ENCODE measurements at regions not wholly inside any gene's neighbourhood (a gene's known extent, or its start where the extent isn't known, plus 50 kb on each side); places are given as distances from the start of the nearest gene placed in this dataset.
A peak's percentile ranks its signal among the peaks of the same experiment; 100 is the strongest.

GRCh38 chr11:130580891-130581492 lies 132.5 kb downstream of the ADAMTS15 start:
- intact Hi-C loops (cut with DNase I, micrococcal nuclease) = no loop called here
- DNase-seq (no peak), ATAC-seq (no peak)

DNA sequence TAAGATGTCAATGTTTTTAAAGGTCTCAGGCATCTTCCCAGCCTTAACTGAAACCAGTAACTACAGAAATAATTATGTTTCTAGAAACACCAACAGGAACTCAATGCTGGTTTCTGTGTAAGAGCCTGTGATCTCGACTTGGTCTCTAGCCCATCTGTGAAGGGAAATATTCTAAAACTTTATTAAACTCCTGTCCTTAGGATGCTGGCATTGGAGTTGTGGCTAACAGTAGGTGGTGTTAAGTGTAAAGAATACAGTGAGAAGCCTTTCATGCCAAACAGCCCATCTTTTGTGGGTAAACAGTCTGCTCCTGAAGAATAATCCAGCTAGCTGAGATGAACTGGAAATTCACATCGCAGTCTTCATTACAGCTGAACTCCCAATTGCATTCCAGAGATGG lies 133.2 kb downstream of the ADAMTS15 start:
- intact Hi-C loops (cut with DNase I, micrococcal nuclease) = no loop called here
- ATAC-seq (no peak), DNase-seq (no peak)

- intact Hi-C loops (cut with DNase I, micrococcal nuclease) = no loop called here
- no peak for ATAC-seq
- no peak for DNase-seq
Observed at GRCh38 chr11:130582176-130582575, 133.7 kb downstream of the ADAMTS15 start.

- intact Hi-C loops (cut with DNase I, micrococcal nuclease) = no loop called here
- no peak for ATAC-seq
- DNase-seq = no peak
Observed at GRCh38 chr11:130582981-130583380, 134.5 kb downstream of the ADAMTS15 start.

GRCh38 chr11:130583801-130584211 lies 135.4 kb downstream of the ADAMTS15 start:
- intact Hi-C loops (cut with DNase I, micrococcal nuclease) = no loop called here
- ATAC-seq = no peak
- no peak for DNase-seq

- DNase-seq = no peak
- intact Hi-C loops (cut with DNase I, micrococcal nuclease) = no loop called here
- no peak for ATAC-seq
Observed at GRCh38 chr11:130585545-130585944, 137.1 kb downstream of the ADAMTS15 start.

DNA sequence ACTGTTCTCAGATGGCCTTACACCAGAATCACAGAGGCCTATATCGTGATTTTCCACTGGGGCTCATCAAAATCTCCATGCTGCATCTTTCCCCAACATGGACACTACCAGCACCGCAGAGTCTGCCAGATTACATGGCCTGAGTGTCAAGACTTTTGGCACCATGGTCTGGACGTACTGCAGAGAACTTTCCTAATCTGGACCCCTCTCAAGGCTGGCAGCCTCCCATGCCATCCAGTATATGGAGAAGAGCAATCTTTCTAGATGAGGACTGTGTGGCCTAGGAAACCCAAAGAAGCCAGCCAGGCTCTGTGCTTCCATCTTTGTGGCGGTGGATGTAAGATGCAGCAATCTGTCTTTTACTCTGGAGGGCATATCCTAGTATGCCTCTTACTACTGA lies 139.2 kb downstream of the ADAMTS15 start:
- DNase-seq = no peak
- intact Hi-C loops (cut with DNase I, micrococcal nuclease) = no loop called here

GRCh38 chr11:130588471-130588870 lies 140.0 kb downstream of the ADAMTS15 start:
- intact Hi-C loops (cut with DNase I, micrococcal nuclease) = no loop called here
- no peak for DNase-seq
- no peak for ATAC-seq

More for the DNA sequence above, 139.2 kb downstream of the ADAMTS15 start:
- no peak for ATAC-seq

DNA sequence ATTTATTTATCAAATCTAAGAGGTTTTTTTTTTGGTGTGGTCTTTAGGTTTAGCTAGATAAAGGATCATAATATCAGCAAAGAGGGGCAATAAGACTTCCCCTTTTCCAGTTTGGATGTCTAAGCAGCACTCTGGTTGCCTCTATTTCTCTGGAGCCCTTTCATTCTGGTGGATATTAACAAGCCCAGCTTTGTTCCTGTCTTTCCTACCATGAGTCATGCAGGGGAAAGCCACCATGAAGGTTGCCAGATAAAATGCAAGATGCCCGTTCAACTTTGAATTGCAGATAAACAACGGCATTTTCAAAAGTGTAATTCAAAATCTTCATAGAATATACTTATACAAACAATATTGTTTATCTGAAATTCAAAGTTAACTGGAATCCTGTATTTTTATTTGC lies 143.6 kb downstream of the ADAMTS15 start:
- intact Hi-C loops (cut with DNase I, micrococcal nuclease) = no loop called here
- ATAC-seq (no peak), DNase-seq (no peak)

GRCh38 chr11:130593064-130593463 lies 144.6 kb downstream of the ADAMTS15 start:
- ATAC-seq = no peak
- DNase-seq = no peak
- intact Hi-C loops (cut with DNase I, micrococcal nuclease) = no loop called here

GRCh38 chr11:130598433-130598832 lies 150.0 kb downstream of the ADAMTS15 start:
- intact Hi-C loops (cut with DNase I, micrococcal nuclease) = no loop called here
- DNase-seq (no peak), ATAC-seq (no peak)

DNA sequence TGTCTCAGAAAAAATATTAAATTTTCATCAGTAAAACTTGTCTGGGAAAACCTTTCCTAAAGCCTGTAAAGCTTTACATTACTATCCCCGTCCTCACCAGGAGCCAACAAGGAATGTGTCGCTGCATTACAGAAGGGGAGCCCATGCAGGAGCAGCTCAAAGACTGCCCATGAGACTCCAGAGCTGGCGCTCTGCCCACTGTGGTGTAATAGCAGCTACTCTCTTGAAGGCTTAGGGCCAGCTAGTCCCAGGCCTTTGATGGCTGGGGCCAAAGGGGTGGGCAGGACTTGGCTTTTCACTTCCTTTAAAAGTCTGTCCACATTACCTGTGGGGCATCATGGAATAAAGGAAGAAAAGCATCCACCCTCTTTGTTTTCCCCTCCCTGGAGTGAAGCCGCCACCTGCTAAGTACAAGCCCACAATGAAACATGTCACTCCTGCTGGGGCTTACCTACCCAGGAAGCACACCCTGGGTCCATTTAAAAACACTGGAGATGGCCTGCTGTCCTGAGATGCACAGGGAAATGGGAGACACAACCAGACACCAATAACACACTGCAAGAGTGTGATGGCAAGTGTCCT lies 150.7 kb downstream of the ADAMTS15 start:
- intact Hi-C loops (cut with DNase I, micrococcal nuclease) = no loop called here
- DNase-seq (peak in 1 of 2 donors; percentile 44), ATAC-seq (no peak)

DNA sequence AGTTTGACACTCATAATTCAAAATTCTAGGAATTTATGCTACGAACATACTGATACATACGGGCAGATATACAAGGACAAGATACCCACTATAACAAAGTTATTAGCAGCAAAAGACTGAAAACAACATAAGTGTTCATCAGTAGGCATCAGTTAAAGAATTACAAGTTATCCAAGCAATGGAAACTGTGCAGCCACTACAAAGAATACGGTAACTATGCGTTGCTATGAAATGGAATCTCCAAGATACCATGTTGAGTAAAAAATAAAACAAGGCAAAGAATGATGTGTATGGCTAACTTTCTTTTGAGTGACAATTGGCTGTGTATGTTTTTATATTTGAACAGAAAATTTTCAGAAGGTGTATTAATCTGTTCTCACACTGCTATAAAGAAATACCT lies 151.7 kb downstream of the ADAMTS15 start:
- ATAC-seq = no peak
- intact Hi-C loops (cut with DNase I, micrococcal nuclease) = no loop called here
- DNase-seq = no peak

DNA sequence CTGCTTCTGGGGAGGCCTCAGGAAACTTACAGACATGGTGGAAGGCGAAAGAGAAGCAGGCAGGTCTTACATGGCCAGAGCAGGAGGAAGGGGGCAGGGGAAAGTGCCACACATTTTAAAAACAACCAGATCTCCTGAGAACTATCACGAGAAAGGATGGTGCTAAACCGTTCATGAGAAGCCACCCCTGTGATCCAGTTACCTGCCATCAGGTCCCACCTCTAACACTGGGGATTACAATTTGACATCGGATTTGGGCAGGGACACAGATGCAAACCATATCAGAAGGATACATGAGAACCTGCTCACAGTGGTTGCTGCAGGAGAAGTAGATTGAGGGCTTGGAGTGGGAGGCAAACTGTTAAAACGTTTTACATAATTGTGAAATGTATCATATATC lies 152.2 kb downstream of the ADAMTS15 start:
- intact Hi-C loops (cut with DNase I, micrococcal nuclease) = no loop called here
- no peak for ATAC-seq
- DNase-seq = no peak

DNA sequence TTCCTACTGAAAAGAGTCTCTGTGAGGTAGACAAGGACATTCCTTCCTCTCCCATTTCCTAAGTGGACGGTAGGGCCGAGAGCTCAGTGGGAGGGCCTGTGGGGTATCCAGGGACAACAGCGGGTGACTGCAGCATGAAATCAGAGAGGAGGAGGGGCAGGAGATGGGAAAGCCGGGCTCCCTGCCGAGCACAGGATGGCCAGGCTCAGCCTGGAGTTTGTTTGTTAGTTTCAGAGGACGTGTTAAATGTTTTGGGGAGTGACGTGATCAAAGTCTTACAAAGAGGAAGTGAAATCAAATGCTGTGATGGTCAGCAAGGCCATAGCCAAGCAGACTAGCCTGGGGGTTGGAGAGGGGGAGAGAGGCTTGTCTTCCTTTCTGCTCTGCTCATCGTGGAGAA lies 152.7 kb downstream of the ADAMTS15 start:
- intact Hi-C loops (cut with DNase I, micrococcal nuclease) = no loop called here
- ATAC-seq = no peak

DNA sequence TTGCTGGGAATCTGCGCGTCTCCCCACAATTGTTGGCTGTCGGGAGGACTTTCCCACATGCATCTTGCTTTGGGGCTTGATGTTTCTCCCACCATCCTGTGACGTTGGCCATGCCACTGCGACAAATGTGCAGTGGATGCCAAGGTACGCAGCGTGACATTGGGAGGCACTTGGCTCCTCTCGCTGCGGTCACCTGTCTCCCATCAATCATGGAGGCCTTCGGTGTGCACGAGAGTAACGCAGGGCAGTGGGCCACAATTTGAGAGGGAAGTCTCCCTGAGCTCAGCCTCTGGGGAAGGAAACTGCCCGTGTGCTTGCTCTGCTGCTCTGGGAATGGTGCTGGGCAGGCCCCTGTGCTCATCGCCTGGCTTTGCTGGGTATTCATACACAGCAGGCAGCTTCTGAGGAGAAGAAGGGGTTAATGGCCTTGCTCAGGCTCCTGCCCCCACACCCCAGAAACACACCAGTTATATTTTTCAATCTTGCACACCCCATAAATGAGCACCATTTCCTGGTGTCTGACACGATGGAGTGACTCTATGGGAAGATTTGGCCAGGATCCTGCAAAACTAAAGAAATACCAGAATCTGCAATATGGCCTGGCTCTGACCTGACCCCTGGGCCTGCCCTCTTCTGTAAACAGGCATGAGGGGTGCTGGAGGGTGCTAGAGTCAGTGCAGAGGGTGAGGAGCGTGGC lies 153.5 kb downstream of the ADAMTS15 start:
- no peak for ATAC-seq
- DNase-seq = no peak
- intact Hi-C loops (cut with DNase I, micrococcal nuclease) = no loop called here

More for the DNA sequence above, 152.7 kb downstream of the ADAMTS15 start:
- peak; percentile 37 to 72 for DNase-seq

DNA sequence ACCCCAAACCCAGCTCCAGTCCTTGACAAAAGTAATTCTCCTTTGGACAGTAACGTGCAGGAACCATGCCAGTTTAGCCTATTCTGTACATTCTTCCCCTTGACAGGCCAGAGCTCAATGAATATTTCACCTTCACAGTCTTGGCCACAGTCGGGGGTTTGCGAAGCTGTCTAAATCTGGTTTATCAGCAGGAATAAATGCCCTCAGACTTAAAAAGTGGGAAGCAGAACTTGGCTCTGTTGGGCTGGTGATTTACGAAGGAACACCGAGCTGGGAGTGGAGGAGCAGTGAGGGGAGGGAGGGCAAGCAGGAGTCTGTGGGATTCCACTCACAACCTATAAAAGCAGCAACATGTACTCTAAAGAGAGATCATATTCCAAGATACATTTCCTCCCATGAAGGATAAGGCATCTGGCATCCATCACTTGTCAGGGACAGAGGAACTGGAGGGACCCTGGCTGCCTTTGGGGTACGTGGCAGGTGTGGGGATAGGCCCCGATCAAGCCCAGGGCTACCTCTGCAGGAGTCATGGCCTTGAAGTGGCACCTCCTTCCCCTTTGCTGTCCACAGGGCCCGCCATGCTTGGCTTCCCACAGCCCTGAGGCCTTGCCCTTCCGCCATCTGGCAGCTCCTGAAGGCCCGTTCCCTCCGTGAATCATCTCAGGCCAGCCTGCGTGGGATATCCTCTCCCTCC lies 154.3 kb downstream of the ADAMTS15 start:
- intact Hi-C loops (cut with DNase I, micrococcal nuclease) = no loop called here
- ATAC-seq (no peak), DNase-seq (no peak)

GRCh38 chr11:130603335-130603906 lies 155.0 kb downstream of the ADAMTS15 start:
- ATAC-seq = peak; percentile 90

DNA sequence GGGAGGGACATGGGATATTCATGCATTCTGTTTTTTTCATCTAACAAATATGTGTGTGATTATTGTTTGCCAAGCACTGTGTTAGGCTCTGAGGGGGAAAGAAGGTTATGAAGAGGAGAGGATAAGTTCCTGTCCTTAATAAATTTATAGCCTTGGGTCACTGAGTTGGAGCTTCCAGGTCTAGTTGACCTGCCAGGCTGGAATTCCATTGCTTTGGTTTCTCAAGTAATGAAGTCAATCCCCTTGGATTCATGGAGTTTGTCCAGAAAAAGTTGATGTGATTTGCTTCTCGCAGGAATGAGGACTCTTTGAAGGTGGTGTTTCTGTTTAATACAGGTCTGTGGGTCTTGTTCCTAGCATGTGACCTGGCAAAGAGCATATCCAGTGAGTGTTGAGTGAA lies 156.2 kb downstream of the ADAMTS15 start:
- DNase-seq (no peak), ATAC-seq (no peak)
- intact Hi-C loops (cut with DNase I, micrococcal nuclease) = no loop called here

More at GRCh38 chr11:130603335-130603906, 155.0 kb downstream of the ADAMTS15 start:
- intact Hi-C loops (cut with DNase I, micrococcal nuclease) = no loop called here
- DNase-seq = no peak

GRCh38 chr11:130606178-130606577 lies 157.7 kb downstream of the ADAMTS15 start:
- intact Hi-C loops (cut with DNase I, micrococcal nuclease) = no loop called here
- no peak for ATAC-seq
- DNase-seq = no peak
